GM21717 (cell line): ENCODE measurements at regions not wholly inside any gene's neighbourhood (a gene's known extent, or its start where the extent isn't known, plus 50 kb on each side); places are given as distances from the start of the nearest gene placed in this dataset.

Source experiments
- ATAC-seq: cut with Tn5 transposase; IDR thresholded peaks from one replicate; pipeline ENCODE4 v1.9.1; 2021; ENCODE audit warnings: mild to moderate bottlenecking, moderate library complexity; ENCODE audit not compliant: unreplicated experiment

DNA sequence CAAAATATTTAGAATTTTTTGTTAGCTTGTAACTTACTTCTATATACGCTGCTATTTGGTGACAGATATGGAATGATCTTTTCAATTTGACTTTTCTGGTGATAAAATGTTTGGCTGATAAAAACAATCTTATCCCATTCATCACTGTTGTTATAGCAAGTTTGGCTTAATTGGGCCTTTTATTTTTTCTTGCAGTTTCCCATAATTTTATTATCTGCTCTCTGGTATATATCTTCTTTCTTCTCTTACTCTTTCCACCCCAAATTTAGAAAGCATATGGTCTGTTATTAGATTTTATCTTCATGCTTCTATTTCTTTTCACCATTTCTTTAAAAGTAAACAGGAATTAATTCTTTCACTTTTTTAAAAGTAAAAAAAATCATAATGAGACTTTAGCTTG is 474.4 kb downstream of the TLE1 start:
- ATAC-seq: no peak

DNA sequence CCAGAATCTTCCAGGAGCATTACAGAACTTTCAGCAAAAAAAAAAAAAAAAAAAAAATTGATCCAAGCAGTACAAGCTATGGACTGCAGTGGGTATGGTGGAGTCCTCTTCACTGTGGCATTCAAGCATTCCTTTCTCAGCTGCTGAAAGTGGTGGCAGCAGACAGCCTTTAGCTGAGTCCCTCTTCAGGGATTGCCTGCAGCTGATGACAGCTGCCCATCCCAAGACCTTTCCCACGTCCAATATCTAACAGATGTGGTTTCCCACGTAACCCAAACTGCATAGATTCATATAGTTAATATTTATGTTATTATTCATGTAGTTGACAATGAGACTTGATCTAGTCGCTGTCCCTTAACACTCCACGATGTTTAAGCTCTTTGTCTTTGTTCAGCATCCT is 475.9 kb downstream of the TLE1 start:
- no peak for ATAC-seq

DNA sequence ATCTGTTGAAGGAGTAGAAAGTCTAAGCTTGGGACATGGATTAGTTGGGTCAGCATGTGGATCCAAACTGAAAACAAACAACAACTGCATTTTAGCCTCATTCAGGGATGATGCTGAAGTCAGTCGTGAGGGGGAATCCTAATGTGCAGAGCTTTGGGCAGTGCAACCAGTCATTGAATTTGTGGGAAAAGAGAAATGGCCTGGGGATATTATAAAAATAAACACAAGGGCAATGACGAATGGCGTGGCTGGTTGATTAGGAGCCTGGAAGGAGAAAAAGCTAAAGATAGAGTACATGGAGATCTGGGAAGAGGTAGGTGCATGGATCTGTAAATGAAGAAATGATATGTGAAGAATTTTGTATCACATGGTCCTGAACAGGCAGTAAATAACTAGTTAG is 477.6 kb downstream of the TLE1 start:
- ATAC-seq: no peak

DNA sequence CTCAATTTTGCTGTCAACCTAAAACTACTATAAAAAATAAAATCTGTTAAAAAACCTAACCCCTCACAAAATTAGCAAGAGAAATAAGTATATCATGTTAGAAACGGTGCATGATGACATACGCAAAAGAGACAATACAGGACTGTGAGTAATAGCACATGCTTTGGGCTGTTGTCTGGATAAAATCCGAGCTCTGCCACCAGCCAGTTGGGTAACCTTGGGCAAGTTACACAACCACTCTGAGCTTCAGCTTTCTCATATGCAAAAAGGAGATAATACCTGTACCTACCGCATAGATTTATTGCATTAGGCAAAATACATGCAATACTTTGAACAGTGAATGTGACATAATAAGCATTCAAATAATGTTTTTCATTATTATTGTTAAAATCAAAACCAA is 481.7 kb downstream of the TLE1 start:
- ATAC-seq: no peak

DNA sequence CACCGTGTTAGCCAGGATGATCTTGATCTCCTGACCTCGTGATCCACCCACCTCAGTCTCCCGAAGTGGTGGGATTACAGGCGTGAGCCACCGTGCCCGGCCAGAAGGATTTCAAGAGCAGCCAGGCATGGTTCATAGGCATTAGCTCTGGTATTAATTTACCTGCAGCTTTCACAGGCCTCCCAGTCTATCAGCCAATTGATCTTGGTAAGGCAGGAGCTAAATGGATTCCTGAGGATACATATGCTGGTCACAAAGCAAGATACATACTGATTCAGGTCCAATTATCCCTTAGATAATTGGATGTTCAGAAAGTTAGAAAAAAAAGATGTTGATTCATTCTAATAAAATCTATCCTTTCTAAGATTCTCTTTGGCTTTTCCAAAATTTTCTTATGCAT is 487.1 kb downstream of the TLE1 start:
- no peak for ATAC-seq

DNA sequence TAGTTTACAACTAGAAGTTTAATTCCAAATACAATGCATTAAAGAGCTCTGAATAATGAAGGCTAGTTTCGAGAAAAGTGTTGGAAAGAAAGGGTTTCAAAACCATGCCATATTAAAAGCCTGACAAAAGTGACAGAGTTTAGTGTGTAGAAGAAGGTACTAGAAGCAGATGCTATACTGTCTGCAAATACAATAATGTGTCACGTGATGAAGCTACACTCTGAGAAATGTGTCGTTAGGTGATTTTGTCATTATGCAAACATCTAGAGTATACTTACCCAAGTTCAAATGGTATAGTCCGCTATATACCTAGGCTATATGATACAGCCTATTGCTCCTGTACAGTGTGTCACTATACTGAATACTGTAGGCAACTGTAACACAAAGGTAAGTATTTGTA is 494.1 kb downstream of the TLE1 start:
- ATAC-seq: no peak

DNA sequence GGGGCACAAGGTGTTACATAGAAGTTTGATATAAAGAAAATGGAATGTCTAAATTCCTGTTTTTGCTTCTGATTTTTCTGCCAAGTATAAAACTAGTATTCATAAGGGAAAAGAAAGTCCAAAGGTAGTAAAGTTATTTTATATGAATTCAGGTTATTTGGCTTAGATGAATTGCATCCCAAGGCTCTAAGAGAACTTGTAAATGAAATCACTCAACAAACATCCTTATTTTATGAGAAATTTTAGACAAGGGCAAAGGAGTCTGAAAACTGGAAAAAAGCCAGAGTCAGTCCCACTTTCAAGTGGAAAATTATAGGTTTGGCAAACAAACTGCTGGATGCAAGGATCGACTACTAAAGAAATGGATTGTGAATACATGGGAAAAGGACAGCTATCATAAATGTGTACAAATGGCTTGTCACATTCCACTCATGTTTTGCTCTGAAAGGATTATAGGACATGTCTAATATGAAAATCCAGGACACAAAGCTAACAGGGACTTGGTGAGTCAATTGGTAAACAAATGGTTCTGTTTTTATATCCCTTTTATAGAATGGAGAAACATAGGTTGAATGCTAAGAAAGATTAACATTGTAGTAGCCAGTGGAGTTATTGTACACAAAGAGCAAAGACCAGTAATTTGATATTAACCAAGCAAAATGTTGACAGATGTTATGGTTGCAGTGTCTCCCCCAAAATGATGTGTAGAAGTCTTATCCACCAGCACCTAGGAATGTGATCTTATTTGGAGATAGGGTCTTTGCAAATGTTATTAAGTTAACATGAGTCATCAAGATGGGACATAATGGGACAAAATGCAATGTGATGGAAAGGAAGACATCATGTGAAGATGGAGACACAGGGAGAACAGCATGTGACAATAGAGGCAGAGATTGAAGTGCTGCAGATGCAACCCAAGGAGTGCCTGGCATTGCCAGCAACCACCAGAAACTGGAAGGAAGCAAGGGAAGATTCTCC is 495.7 kb downstream of the TLE1 start:
- no peak for ATAC-seq

DNA sequence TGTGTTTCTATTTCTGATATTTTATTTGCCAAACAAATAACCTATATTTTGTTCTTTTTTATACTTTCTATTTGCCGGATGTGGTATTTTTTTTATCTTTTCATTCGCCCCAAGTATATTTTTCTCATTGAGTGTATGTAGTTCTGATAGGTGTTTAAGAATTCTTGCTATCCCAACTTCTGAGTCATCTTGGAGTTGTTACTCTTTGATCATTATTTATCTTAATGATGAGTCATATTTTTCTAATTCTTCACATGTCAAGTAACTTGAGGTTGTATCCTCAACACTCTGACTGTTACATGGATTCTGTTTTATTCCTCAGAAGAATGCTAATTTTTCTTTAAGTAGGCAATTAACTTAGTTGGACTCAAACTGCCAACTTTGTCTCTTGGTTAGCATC is 498.1 kb downstream of the TLE1 start:
- ATAC-seq: no peak

DNA sequence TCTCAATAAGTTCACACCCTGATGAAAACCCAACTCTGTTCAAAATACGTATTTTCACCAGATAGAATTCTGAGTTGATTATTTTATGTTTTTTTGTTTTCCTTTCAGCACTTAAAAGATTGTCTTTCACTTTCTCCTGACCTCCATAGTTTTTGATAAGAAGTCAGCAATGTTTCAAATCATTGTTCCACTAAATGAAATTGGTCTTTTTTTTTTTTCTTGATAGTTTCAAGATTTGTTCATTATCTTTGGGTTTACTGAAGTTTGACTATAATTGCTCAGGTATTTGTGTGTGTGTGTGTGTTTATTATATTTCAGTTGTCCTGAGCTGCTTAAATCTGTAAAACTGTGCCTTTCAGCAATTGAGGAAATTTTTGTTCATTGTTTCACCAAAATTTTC is 498.7 kb downstream of the TLE1 start:
- ATAC-seq: no peak

DNA sequence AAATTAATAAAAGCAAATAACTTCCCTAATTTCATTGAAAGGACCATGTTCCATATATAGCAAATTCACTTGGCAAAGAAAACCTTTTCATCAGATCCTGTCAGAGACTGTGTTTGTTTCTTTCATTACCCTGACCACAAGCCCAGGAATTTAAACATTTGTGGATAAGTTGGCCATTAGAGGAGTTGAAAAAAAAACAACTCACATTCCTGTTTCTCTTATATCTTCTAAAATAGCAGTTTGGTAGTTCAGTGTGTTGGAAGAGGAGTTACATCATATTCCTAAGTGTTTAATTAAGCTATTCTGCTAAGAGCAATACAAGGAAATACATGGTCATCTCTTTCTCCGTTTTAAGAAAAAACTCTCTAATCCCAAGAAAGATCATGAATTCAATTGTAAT is 505.6 kb downstream of the TLE1 start:
- no peak for ATAC-seq

DNA sequence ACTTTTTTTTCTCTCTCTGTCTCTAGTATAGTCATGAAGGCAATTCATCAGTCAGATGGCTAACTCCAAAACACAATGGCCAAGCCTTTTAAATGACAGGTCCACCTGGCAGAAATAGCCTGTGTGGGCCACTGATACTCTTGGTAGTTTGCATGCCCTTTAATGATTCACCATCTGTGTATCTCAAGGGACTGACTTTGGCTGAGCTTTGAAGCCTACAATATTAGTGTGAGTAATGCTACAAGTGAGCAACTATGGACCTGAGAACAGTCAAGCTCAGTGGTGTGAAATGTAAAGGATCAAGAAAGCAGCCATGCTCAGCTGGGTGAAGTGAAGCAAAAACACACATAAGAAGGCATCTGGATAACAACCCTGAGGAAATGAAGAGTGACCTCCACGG is 506.9 kb downstream of the TLE1 start:
- ATAC-seq: no peak

DNA sequence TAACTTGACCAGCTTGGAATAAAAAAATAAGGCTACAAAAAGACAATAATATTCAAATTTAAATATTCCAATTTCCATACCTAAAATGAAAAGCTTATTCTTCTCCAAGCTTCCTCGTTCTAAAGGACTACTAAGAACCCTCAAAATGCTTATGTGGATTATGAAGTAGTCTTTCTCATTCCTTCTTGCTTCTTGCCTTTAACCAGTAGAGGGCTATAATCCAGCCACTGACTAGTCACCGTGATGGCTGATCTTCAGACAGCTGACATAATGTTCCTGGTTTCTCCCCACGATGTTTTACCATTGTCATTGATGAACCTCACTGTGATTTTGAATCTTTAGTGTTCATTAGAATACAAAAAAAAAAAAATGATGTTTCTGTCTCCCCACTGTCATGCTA is 515.3 kb downstream of the TLE1 start:
- no peak for ATAC-seq

DNA sequence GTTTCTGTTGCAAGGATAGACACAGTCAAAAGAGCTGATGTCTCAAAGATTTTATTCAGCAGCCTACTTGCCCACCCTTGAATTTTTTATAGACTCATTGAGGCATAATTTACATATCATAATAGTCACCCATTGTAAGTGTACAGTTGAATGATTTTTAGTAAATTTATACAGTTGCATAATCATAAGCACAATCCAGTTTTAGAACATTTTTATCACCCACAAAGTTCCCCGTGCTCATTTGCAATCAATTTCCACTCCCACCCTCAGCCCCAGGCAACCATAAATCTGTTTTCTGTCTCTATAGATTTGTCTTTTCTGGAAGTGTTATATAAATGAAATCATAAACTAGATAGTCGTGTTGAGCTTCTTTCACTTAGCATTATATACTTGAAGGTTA is 517.7 kb downstream of the TLE1 start:
- ATAC-seq: no peak

DNA sequence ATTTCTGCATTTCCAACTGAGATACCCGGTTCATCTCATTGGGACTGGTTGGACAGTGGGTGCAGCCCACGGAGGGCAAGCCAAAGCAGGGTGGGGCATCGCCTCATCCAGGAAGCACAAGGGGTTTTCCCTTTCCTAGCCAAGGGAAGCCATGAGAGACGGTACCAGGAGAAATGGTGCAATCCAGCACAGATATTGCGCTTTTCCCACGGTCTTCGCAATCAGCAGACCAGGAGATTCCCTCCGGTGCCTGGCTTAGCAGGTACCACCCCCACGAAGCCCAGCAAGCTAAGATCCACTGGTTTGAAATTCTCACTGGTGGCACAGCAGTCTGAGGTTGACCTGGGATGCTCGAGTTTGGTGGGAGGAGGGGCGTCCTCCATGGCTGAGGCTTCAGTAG is 527.0 kb downstream of the TLE1 start:
- ATAC-seq: no peak

DNA sequence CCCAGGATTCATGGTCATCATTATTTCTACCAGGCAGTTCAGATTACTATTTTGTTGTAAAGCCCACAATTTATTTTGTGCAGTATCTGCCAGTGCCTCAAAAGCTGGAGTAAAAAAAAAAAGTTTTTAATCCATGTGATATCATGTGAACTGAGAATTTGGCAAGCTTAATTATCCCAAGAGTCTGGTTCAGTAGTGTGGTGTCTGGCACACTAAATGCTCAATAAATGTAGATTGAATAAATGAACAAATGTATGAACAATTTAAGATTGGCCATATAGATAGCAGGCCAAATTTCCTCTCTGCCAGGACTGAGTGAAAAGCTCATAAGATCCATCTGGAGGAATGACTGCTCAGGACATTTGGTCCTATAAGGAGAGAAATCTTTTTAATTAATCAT is 533.0 kb downstream of the TLE1 start:
- ATAC-seq: no peak

DNA sequence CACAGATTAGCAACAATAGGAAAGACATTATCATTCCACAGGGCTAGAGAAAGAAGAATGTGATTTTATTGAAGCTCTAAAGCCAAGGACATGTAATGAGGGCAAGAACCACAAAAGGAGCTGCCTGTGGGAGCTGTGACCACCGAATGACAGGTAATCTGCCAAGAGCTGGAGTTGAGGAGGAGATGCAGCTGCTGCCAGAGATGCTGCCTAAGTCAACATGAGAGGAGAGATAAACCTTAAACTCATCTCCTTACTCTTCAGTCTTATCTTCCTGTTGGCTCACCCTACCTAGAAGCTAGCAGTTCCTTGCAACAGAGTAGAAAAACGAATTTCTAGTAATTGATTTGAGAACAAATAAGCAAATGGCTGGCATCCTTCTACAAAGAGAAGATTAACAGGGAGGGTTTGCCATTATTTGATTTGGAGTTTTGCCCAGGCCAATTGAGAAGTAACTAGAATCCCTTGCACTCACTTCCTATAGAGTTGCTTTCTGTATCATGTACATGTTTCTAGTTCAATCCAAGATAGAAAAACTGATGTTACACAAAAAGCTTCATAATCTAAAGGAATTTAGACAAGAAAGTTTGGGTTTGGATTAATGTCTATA is 539.2 kb downstream of the TLE1 start:
- no peak for ATAC-seq

DNA sequence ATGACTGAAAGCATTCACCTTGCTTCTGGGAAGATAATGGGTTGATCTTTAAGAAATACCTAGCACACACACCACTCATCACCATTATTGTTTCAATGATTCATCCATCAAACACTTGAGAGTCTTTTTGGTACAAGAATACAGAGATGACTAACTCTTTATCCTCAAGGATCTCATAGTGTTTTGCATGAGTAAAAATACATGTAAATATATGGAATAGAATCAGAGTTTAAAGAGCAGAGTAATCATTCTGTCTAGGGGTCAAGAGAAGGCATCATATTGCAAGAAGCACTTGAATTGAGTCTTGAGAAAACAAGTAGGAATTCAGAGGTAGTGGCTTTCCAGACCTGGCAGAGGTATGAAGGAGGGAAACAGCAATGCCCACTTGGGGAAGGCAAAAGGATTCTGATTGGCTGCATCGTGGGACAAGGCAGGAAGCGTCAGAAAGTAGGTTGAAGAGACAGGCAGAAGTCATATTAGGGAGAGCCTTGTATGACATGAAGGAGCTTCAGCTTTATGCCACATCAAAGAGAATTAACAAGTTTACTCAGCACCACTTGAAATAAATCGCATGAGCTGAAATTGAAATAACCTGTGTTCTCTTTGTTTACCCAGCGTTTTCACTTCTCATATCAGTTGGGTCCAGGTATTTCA is 542.5 kb downstream of the TLE1 start:
- ATAC-seq: no peak

DNA sequence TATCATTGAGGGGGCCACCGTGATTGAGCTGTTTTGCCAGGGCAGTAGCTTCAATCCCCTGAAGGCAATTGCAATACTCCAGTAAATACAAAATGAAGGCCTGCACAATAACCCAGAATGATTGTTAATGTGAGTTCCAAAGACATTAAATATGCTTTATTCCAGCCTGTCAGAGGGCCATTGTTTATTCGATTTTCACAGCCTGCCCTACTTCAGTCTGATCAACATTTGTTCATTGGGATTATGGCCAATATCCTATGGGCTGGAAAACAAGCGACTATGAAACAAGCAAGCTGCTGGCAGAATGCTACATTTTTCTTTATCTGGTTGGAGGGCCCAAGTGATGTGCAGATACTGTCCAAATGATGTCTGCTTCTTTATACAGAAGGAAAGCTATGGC is 543.1 kb downstream of the TLE1 start:
- no peak for ATAC-seq

DNA sequence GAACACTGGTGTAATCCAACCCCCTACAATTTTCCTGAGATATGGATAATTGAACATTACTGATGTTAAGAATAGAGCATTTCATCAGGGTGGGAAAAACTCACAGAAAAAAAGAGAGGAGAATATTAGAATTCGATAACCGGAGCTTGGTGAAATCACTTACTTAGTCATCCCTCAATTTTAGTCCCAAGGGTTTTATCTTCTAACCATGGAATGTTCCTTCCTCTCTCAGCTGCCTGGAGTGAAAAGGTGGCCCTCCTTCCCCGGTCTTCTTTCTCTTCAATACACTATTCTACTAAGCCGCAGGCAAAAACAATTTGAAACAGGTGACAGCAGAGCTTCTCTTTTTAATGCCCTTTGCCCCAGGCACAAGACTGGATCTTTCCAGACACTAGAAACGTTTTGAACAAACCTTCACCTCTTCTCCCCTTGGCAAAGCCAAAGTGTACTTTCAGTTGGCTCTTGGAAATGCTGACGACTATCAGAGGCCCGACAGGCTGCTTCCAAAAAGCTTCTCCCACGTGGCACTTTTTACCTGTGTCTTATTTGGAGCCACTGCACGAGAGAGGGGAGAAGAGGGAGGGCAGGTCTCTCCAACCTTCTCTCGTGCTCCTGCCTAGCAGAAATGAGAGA is 543.9 kb downstream of the TLE1 start:
- ATAC-seq: no peak

DNA sequence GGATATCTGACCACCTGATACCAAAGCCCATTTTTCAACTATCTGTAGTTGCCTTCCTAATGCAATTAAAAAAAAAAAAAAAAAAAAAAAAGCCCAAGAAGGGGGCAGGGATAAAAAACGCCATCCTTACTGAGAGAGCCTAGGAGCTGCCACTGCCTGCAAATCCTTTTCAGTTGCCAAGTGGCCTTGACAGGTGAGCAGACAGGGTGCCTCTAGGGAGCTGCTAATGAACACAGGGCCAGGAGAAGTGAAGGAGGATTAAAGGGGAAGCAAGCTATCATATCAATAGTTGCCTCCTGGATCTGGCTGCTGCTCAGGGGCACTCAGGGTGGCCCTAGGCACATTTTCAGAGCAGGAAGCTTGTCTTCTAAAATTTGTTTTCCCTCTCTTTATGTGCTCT is 547.4 kb downstream of the TLE1 start:
- ATAC-seq: no peak

DNA sequence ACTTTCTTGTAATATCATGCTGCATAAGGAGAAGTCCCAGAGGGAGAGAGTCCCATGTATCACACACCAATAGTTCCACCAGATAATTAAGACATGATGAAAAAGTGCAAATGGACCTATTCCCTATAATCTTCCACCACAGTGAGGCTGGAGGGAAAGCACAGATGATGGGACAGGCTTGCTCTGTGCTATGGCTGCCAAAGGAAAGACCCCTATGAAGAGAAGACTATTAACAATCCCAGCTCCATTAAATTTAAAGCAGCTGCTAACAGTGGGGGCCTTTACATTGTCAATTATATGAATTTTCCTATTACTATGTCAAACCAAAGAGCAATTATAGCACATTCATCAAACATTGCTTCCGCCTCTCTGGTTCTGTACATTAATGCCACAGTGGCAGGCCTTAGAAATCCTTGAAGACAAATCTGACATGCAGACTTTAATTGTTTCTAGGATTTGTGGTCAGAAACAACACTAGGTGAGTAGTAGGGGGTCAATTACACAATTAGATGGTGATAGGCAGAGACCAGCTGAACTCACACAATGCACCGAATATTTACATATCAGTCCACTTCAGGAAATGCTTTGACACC is 551.3 kb downstream of the TLE1 start:
- no peak for ATAC-seq
